SU-DHL-6 (cell line): ENCODE measurements at regions not wholly inside any gene's neighbourhood (a gene's known extent, or its start where the extent isn't known, plus 50 kb on each side); places are given as distances from the start of the nearest gene placed in this dataset.

Experiments
- CTCF ChIP-seq: fragments of 200-600 bp; sonication (generic); IDR thresholded peaks from one replicate; pipeline ENCODE4 v1.5.1; 2017; ENCODE audit warnings: antibody characterized with exemption, mild to moderate bottlenecking, low read length, moderate library complexity; ENCODE audit not compliant: insufficient read depth, poor library complexity, severe bottlenecking
- EZH2phosphoT487 ChIP-seq: fragments of 200-600 bp; sonication (generic), shearing (Covaris generic); conservative IDR thresholded peaks from 2 replicates; pipeline ENCODE4 v1.6.1; 2018; ENCODE audit warnings: mild to moderate bottlenecking, antibody characterized with exemption, low read length, moderate library complexity, mixed read lengths

GRCh38 chr6:22102671-22103070 is 194.2 kb downstream of the PRL start:
- TF ChIP-seq CTCF, result no peak
- no peak for TF ChIP-seq EZH2phosphoT487
